GM12874 (cell line): ENCODE measurements at regions not wholly inside any gene's neighbourhood (a gene's known extent, or its start where the extent isn't known, plus 50 kb on each side); places are given as distances from the start of the nearest gene placed in this dataset.

ENCODE experiments used
- TF ChIP-seq, protein P1 (sequence below): IDR thresholded peaks from 2 replicates; pipeline ENCODE4 v1.5.1; 2011; ENCODE audit warnings: low read depth, mild to moderate bottlenecking, control low read depth, low read length, moderate library complexity; ENCODE audit not compliant: insufficient read depth

DNA sequence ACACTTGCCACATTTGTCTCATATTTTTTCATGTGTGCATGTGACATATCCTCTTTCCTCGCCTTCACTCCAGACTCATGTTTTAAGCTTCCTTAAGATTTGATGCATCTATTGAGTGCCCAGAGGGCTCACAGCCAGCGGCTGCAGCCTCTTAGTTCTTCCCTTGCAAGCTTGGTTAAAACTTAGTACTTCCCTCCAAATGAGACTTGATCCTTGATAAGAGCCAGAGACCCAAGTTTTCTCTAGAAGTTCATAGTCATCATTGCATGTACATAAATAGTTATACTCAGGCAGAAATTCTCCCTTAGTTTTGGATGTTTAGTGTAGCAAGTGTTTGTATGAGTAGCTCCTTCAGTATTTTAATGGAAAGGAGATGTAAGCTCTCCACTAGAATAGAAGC is 337.6 kb upstream of the B3GALT2 start:
- TF ChIP-seq, protein P1, sequence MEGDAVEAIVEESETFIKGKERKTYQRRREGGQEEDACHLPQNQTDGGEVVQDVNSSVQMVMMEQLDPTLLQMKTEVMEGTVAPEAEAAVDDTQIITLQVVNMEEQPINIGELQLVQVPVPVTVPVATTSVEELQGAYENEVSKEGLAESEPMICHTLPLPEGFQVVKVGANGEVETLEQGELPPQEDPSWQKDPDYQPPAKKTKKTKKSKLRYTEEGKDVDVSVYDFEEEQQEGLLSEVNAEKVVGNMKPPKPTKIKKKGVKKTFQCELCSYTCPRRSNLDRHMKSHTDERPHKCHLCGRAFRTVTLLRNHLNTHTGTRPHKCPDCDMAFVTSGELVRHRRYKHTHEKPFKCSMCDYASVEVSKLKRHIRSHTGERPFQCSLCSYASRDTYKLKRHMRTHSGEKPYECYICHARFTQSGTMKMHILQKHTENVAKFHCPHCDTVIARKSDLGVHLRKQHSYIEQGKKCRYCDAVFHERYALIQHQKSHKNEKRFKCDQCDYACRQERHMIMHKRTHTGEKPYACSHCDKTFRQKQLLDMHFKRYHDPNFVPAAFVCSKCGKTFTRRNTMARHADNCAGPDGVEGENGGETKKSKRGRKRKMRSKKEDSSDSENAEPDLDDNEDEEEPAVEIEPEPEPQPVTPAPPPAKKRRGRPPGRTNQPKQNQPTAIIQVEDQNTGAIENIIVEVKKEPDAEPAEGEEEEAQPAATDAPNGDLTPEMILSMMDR: no peak

DNA sequence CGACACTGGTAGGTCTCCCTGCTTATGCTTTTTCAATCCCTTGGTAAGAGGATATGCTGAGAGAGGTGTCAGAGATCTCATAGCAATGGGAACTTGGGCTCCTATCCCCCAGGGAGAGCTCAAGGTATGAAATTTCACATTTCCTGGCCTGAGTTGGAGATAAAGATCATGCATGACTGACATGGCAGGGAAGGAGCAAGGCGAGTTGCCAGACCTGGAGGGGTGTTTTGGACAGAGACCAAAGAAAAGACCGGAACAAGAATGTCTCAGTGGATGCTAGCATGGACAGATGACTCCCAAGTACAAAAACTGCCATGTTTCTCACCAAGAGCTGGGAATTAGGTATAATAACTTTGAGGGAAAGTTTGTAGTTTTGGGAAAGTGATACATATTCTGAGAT is 334.1 kb upstream of the B3GALT2 start:
- TF ChIP-seq, protein P1: no peak

DNA sequence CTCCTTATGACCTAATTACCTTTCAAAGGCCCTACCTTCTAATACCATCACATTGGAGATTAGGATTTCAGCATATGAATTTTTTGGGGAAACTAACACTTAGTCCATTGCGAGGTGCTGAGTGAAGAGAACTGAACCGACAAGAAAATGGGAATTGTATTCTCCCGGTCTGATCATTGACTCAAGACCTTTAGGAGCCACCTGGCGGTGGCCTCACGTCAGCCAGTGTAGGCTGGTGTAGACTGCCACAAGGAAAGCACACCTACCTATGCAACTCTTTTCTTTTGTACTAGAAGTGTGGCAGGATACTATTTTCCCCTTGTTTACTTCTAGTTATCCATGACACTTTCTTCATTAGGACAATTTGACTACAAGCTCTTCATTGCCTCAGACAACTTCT is 333.5 kb upstream of the B3GALT2 start:
- TF ChIP-seq, protein P1: no peak

DNA sequence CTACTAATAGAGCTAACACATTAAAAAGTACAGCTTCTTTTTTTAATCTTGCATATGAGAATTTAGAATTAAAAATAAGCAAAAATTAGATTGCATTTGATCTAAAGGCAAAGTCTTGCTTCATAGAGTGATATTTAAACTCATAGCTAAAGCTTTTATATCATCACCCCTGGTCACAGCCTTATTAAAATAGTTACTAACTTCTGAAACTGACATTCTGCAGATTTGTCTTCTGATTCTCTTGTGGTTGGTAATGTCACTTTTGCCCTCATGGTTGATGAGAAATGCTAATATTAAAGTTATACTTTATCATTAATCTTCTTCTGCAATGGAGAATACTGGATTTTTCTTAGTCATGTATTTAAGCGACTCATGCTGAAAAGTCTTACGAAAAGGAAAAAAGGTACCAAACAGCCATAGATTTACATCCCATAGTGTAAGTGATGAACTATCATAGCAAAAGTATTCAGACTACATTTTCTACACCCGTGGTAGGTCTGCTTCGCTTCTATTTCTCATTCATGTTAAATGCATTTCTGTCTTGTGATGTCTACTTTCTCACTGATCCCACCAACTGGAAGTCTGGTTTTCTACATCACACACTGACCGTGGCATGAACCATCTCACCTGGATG is 330.5 kb upstream of the B3GALT2 start:
- TF ChIP-seq, protein P1: no peak

DNA sequence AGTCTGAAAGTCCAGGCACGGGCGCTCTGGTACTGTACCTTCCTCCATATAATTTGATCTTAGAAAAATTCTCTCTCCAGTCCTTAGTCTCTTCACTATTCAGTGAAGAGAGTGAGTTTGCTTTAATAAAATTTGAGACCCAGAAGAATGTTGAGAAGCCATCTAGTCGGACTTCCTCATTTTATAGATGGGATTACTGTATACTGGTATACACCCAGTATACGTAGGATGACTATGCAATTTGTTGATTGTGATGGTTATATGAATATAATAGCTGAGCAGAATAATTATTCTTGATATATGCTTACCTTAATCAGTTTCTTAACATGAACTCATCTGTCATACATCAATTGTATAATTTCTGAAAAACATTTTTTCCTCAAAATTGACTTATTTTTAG is 328.0 kb upstream of the B3GALT2 start:
- TF ChIP-seq, protein P1: no peak

DNA sequence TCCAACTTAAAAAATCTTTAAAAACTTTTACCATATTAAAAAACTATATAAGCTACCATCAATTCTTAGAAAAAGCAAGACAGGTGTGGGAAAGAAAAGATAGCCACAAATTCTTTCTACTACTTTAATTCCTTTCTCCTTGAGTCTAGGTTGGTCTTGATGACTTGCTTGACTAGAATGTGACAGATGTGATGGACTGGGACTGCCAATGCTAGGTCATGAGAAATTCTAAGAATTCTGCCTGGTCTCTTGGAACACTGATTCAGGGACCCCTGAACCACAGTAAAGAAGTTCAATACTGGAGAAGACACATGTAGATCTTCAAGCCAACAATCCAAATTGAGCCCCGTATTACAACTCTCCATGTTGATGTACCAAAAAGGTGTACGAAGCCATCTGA is 326.6 kb upstream of the B3GALT2 start:
- TF ChIP-seq, protein P1: no peak

DNA sequence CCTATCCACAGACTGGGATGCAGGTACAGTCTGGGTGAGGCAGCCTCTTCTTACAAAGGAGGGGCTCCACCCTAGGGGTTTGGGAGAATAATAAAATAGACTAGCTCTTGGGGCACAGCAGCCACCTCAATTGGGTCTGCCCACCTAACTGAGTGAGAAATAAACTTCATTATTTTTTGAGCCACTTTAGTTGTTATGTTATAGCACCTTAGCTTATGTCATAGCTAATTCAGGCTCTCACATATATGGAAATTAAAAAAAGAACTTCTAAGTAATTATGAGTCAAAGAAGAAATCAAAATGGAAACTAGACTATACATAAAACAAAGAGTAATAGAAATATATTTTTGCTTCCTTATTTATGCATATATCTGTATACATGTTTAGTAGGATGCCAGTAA is 318.5 kb upstream of the B3GALT2 start:
- TF ChIP-seq, protein P1: no peak
